Uterus (tissue), 2 donors: ENCODE measurements at regions not wholly inside any gene's neighbourhood (a gene's known extent, or its start where the extent isn't known, plus 50 kb on each side); places are given as distances from the start of the nearest gene placed in this dataset.

Experiments used
- POLR2A ChIP-seq, 2 donors: fragments of 450-650 bp; IDR thresholded peaks; one replicate each; pipeline ENCODE4 v1.6.1; 2016; ENCODE audit warnings: antibody characterized with exemption in 2 of 2, mild to moderate bottlenecking in 1 of 2, moderate library complexity in 1 of 2
- TF ChIP-seq, protein P1 (sequence below), 4 experiments: fragments of 200-600 bp in 2 of 4; fragments of 450-650 bp in 2 of 4; sonication (generic) in 2 of 4; IDR thresholded peaks; one replicate each; pipeline ENCODE4 v1.5.1; 2016 to 2019; ENCODE audit warnings: antibody characterized with exemption in 4 of 4, mild to moderate bottlenecking in 2 of 4, moderate library complexity in 1 of 4

DNA sequence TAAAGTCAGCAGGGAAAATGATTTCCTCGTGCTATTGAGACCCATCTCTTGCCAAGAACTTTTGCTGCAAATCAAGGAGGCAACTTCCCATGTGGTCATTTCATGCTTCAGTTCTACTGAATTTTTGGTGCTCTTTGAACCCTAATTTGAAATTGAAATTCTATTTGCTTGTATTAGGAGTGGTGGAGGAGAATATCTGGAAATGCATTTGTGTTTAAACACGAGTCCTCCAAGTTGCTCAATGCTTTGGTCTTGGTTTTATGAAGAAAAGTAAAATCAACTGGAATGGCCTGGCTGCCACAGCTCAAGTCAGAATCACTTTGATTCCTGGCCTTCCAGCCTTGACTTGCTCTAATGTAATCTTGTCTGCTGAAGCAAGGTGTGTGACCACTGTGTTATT, 613.2 kb downstream of the TLE1 start:
- no peak for TF ChIP-seq POLR2A (IDR thresholded peaks at IDR 0.05)
- TF ChIP-seq, protein P1, sequence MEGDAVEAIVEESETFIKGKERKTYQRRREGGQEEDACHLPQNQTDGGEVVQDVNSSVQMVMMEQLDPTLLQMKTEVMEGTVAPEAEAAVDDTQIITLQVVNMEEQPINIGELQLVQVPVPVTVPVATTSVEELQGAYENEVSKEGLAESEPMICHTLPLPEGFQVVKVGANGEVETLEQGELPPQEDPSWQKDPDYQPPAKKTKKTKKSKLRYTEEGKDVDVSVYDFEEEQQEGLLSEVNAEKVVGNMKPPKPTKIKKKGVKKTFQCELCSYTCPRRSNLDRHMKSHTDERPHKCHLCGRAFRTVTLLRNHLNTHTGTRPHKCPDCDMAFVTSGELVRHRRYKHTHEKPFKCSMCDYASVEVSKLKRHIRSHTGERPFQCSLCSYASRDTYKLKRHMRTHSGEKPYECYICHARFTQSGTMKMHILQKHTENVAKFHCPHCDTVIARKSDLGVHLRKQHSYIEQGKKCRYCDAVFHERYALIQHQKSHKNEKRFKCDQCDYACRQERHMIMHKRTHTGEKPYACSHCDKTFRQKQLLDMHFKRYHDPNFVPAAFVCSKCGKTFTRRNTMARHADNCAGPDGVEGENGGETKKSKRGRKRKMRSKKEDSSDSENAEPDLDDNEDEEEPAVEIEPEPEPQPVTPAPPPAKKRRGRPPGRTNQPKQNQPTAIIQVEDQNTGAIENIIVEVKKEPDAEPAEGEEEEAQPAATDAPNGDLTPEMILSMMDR (IDR thresholded peaks at IDR 0.05) = no peak
